ENCODE measurements at regions not wholly inside any gene's neighbourhood (a gene's known extent, or its start where the extent isn't known, plus 50 kb on each side); places are given as distances from the start of the nearest gene placed in this dataset.
A peak's percentile ranks its signal among the peaks of the same experiment; 100 is the strongest.

GRCh38 chr2:117068371-117068770 lies 746.1 kb upstream of the DDX18 start:
- DNase-seq (no peak), FAIRE-seq (no peak)
- no peaks in the 10 kb centered on the region for H3K9me3 ChIP-seq (ENCODE audit: control insufficient read depth in 2 of 3, insufficient read depth in 1 of 3, low read length in 3 of 3)
- no peaks in the 10 kb centered on the region for H3K27me3 ChIP-seq (ENCODE audit: control insufficient read depth, insufficient read depth, low read length)
- intact Hi-C loops (cut with DNase I) = no loop called here
- H3K27ac ChIP-seq (ENCODE audit: low read depth in 2 of 2, low read length in 2 of 2) = no peak overlapping the region
- TF ChIP-seq, protein P1, sequence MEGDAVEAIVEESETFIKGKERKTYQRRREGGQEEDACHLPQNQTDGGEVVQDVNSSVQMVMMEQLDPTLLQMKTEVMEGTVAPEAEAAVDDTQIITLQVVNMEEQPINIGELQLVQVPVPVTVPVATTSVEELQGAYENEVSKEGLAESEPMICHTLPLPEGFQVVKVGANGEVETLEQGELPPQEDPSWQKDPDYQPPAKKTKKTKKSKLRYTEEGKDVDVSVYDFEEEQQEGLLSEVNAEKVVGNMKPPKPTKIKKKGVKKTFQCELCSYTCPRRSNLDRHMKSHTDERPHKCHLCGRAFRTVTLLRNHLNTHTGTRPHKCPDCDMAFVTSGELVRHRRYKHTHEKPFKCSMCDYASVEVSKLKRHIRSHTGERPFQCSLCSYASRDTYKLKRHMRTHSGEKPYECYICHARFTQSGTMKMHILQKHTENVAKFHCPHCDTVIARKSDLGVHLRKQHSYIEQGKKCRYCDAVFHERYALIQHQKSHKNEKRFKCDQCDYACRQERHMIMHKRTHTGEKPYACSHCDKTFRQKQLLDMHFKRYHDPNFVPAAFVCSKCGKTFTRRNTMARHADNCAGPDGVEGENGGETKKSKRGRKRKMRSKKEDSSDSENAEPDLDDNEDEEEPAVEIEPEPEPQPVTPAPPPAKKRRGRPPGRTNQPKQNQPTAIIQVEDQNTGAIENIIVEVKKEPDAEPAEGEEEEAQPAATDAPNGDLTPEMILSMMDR (IDR thresholded peaks at IDR 0.05; ENCODE audit: borderline replicate concordance, extremely low read depth, insufficient read depth) = no peak
- H3K9ac ChIP-seq (ENCODE audit: low read length in 3 of 3) = no peak overlapping the region
- H3K4me3 ChIP-seq (ENCODE audit: low read length in 3 of 3) = no peak overlapping the region
- no peaks in the 10 kb centered on the region for H3K4me1 ChIP-seq (ENCODE audit: control insufficient read depth in 2 of 3, insufficient read depth in 2 of 3, low read depth in 1 of 3, low read length in 3 of 3)
- H3K36me3 ChIP-seq (ENCODE audit: control insufficient read depth in 2 of 3, insufficient read depth in 3 of 3, low read length in 3 of 3) = no peaks in the 10 kb centered on the region

DNA sequence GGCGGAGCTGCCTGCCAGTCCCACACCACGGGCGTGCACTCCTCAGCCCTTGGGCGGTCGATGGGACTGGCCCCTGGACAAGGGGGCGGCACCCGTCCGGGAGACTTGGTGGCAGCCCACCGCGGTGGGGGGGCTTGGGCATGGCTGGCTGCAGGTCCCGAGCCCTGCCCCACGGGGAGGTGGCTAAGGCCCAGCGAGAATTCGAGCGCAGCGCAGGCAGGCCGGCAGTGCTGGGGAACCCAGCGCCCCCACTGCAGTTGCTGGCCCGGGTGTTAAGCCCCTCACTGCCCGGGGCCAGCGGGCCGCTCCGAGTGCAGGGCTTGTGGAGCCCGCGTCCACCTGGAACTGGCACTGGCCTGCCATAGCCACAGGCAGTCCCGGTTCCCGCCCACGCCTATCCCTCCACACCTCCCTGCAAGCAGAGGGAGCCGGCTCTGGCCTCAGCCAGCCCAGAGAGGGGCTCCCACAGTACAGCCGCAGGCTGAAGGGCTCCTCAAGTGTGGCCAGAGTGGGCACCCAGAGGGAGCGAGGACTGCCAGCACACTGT lies 742.9 kb upstream of the DDX18 start:
- FAIRE-seq (no peak), DNase-seq (peak in 1 of 5 donors; percentile 71)
- H3K4me3 ChIP-seq (ENCODE audit: low read length in 3 of 3) = no peak overlapping the region
- intact Hi-C loops (cut with DNase I) = no loop called here
- no peak overlapping the region for H3K27ac ChIP-seq (ENCODE audit: low read depth in 2 of 2, low read length in 2 of 2)
- H3K4me1 ChIP-seq (ENCODE audit: control insufficient read depth in 2 of 3, insufficient read depth in 2 of 3, low read depth in 1 of 3, low read length in 3 of 3) = no peaks in the 10 kb centered on the region
- no peaks in the 10 kb centered on the region for H3K9me3 ChIP-seq (ENCODE audit: control insufficient read depth in 2 of 3, insufficient read depth in 1 of 3, low read length in 3 of 3)
- no peaks in the 10 kb centered on the region for H3K27me3 ChIP-seq (ENCODE audit: control insufficient read depth, insufficient read depth, low read length)
- H3K36me3 ChIP-seq (ENCODE audit: control insufficient read depth in 2 of 3, insufficient read depth in 3 of 3, low read length in 3 of 3) = no peaks in the 10 kb centered on the region
- TF ChIP-seq, protein P1 (IDR thresholded peaks at IDR 0.05; ENCODE audit: borderline replicate concordance, extremely low read depth, insufficient read depth) = no peak
- no peak overlapping the region for H3K9ac ChIP-seq (ENCODE audit: low read length in 3 of 3)

DNA sequence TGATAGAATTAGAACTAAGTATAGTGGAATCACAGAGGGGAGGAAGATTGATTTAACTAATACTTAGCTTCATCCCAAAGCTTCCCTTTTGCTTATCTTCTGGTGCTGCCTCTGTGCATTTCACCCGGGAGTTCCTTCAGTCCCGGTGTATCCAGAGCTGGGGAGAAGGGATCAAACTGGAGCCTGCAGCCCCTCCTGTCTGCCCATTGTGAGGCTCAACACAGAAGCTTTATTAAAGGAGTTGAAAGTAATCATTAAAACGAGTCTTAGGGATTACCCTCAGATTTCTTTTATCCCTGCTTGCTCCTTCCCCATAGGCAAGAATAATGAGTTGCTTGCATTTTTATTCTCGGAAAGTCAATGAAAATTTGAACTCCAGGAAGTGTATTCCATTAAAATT lies 739.7 kb upstream of the DDX18 start:
- DNase-seq (no peak), FAIRE-seq (no peak)
- intact Hi-C loops (cut with DNase I) = no loop called here
- no peaks in the 10 kb centered on the region for H3K27me3 ChIP-seq (ENCODE audit: control insufficient read depth, insufficient read depth, low read length)
- H3K4me3 ChIP-seq (ENCODE audit: low read length in 3 of 3) = no peak overlapping the region
- H3K4me1 ChIP-seq (ENCODE audit: control insufficient read depth in 2 of 3, insufficient read depth in 2 of 3, low read depth in 1 of 3, low read length in 3 of 3) = no peaks in the 10 kb centered on the region
- no peaks in the 10 kb centered on the region for H3K9me3 ChIP-seq (ENCODE audit: control insufficient read depth in 2 of 3, insufficient read depth in 1 of 3, low read length in 3 of 3)
- H3K9ac ChIP-seq (ENCODE audit: low read length in 3 of 3) = no peak overlapping the region
- TF ChIP-seq, protein P1 (IDR thresholded peaks at IDR 0.05; ENCODE audit: borderline replicate concordance, extremely low read depth, insufficient read depth) = no peak
- H3K36me3 ChIP-seq (ENCODE audit: control insufficient read depth in 2 of 3, insufficient read depth in 3 of 3, low read length in 3 of 3) = no peaks in the 10 kb centered on the region
- H3K27ac ChIP-seq (ENCODE audit: low read depth in 2 of 2, low read length in 2 of 2) = no peak overlapping the region

- intact Hi-C loops (cut with DNase I) = no loop called here
These were observed 729.2 kb upstream of the DDX18 start for GRCh38 chr2:117085256-117085655.

More at GRCh38 chr2:117085256-117085655, 729.2 kb upstream of the DDX18 start:
- Histone ChIP-seq H3K27ac (ENCODE audit: low read depth in 2 of 2, low read length in 2 of 2) (no peak overlapping the region), H3K27me3 (ENCODE audit: control insufficient read depth, insufficient read depth, low read length) (no peaks in the 10 kb centered on the region), H3K9me3 (ENCODE audit: control insufficient read depth in 2 of 3, insufficient read depth in 1 of 3, low read length in 3 of 3) (no peaks in the 10 kb centered on the region), H3K9ac (ENCODE audit: low read length in 3 of 3) (no peak overlapping the region), H3K36me3 (ENCODE audit: control insufficient read depth in 2 of 3, insufficient read depth in 3 of 3, low read length in 3 of 3) (no peaks in the 10 kb centered on the region), H3K4me3 (ENCODE audit: low read length in 3 of 3) (no peak overlapping the region), H3K4me1 (ENCODE audit: control insufficient read depth in 2 of 3, insufficient read depth in 2 of 3, low read depth in 1 of 3, low read length in 3 of 3) (no peaks in the 10 kb centered on the region)
- TF ChIP-seq, protein P1 (IDR thresholded peaks at IDR 0.05; ENCODE audit: borderline replicate concordance, extremely low read depth, insufficient read depth) = no peak
- FAIRE-seq (no peak), DNase-seq (no peak)

Data from kidney (tissue), 13 donors.